CD14-positive monocyte (primary cell): ENCODE measurements at regions not wholly inside any gene's neighbourhood (a gene's known extent, or its start where the extent isn't known, plus 50 kb on each side); places are given as distances from the start of the nearest gene placed in this dataset.
"Not testable (repeated sequence)": the region's sequence is repeated elsewhere in the genome, so short reads cannot be mapped to it uniquely, and the experiment has no call there.

Experiments
- DNase-seq, 3 donors: peaks; one replicate each; pipeline ENCODE4 v3.0.0-alpha.2; 2011 to 2022
- H2AFZ ChIP-seq: 2 replicates; pipeline ENCODE4 v1.6.0; 2012; ENCODE audit warnings: mild to moderate bottlenecking, low read depth, low read length, inconsistent platforms; ENCODE audit not compliant: insufficient read depth, poor library complexity, severe bottlenecking
- H3K27ac ChIP-seq, 2 donors: 1 replicate in 1 of 2; 2 replicates in 1 of 2; pipeline ENCODE4 v1.5.1; 2012 to 2013; ENCODE audit warnings: low read length in 2 of 2, control low read depth in 1 of 2, inconsistent platforms in 1 of 2, low read depth in 1 of 2, mild to moderate bottlenecking in 1 of 2
- H3K27me3 ChIP-seq, 2 donors: one replicate each; pipeline versions ENCODE4 v1.6.0 to v1.6.1; 2011 to 2013; ENCODE audit warnings: low read length in 2 of 2; ENCODE audit not compliant: control insufficient read depth in 2 of 2, insufficient read depth in 2 of 2
- H3K36me3 ChIP-seq, 2 donors: replicated peaks in 1 of 2; 1 replicate in 1 of 2; 2 replicates in 1 of 2; pipeline versions ENCODE4 v1.5.1 to v1.6.1; 2012 to 2013; ENCODE audit warnings: low read length in 2 of 2, control low read depth in 1 of 2, inconsistent platforms in 1 of 2, mild to moderate bottlenecking in 1 of 2; ENCODE audit not compliant: insufficient read depth in 2 of 2, control insufficient read depth in 1 of 2
- H3K4me1 ChIP-seq, 2 donors: 1 replicate in 1 of 2; 2 replicates in 1 of 2; pipeline versions ENCODE4 v1.5.1 to v1.6.1; 2012 to 2013; ENCODE audit warnings: low read length in 2 of 2, control low read depth in 1 of 2, inconsistent platforms in 1 of 2, mild to moderate bottlenecking in 1 of 2, moderate library complexity in 1 of 2; ENCODE audit not compliant: insufficient read depth in 2 of 2, control insufficient read depth in 1 of 2
- H3K4me2 ChIP-seq: replicated peaks from 2 replicates; pipeline ENCODE3; 2012; ENCODE audit warnings: low read length, moderate library complexity, mild to moderate bottlenecking; ENCODE audit not compliant: poor library complexity, severe bottlenecking; ENCODE audit errors: extremely low read depth
- H3K4me3 ChIP-seq, 3 experiments: fragments of 200-600 bp in 1 of 3; sonication (generic) in 1 of 3; replicated peaks in 1 of 3; 1 replicate in 2 of 3; 2 replicates in 1 of 3; pipeline ENCODE4 v1.5.1; 2011 to 2013; ENCODE audit warnings: low read length in 3 of 3, mild to moderate bottlenecking in 3 of 3, control low read depth in 2 of 3, low read depth in 2 of 3, inconsistent platforms in 1 of 3, moderate library complexity in 1 of 3
- H3K79me2 ChIP-seq: 2 replicates; pipeline ENCODE4 v1.6.0; 2012; ENCODE audit warnings: mild to moderate bottlenecking, control low read depth, inconsistent platforms, low read length, moderate library complexity; ENCODE audit not compliant: insufficient read depth
- H3K9ac ChIP-seq: 2 replicates; pipeline ENCODE4 v1.6.0; 2017; ENCODE audit warnings: low read length, mild to moderate bottlenecking; ENCODE audit not compliant: insufficient read depth, poor library complexity, severe bottlenecking
- H3K9me3 ChIP-seq, 2 donors: replicated peaks in 1 of 2; 1 replicate in 1 of 2; 2 replicates in 1 of 2; pipeline versions ENCODE4 v1.5.1 to v1.6.1; 2012 to 2013; ENCODE audit warnings: low read length in 2 of 2, control low read depth in 1 of 2; ENCODE audit not compliant: control insufficient read depth in 1 of 2, insufficient read depth in 1 of 2
- H4K20me1 ChIP-seq: 2 replicates; pipeline ENCODE4 v1.6.0; 2012; ENCODE audit warnings: mild to moderate bottlenecking, low read length, control low read depth, moderate library complexity; ENCODE audit not compliant: insufficient read depth
- H3K27ac Mint-ChIP-seq, 7 donors: one replicate each; pipeline ENCODE4 v1.8.0; 2020; ENCODE audit warnings: mild to moderate bottlenecking in 7 of 7, mixed read lengths in 7 of 7, moderate library complexity in 6 of 7, inconsistent platforms in 2 of 7
- H3K27me3 Mint-ChIP-seq, 3 donors: one replicate each; pipeline ENCODE4 v1.8.0; 2021 to 2022; ENCODE audit warnings: low read depth in 3 of 3, mild to moderate bottlenecking in 3 of 3, mixed read lengths in 3 of 3, moderate library complexity in 3 of 3, inconsistent platforms in 1 of 3
- H3K36me3 Mint-ChIP-seq, 2 donors: one replicate each; pipeline ENCODE4 v1.8.0; 2020; ENCODE audit warnings: mixed read lengths in 2 of 2, inconsistent platforms in 1 of 2, mild to moderate bottlenecking in 1 of 2
- H3K4me1 Mint-ChIP-seq: one replicate; pipeline ENCODE4 v1.8.0; 2020; ENCODE audit warnings: mild to moderate bottlenecking, mixed read lengths
- H3K4me3 Mint-ChIP-seq, 2 donors: one replicate each; pipeline ENCODE4 v1.8.0; 2020; ENCODE audit warnings: mild to moderate bottlenecking in 2 of 2, mixed read lengths in 2 of 2, moderate library complexity in 1 of 2
- H3K9me3 Mint-ChIP-seq, 7 donors: one replicate each; pipeline ENCODE4 v1.8.0; 2020 to 2022; ENCODE audit warnings: mixed read lengths in 7 of 7, mild to moderate bottlenecking in 6 of 7, moderate library complexity in 6 of 7, inconsistent platforms in 2 of 7
- WGBS: methylation state at CpG from one replicate; pipeline ENCODE4 v1.1.5; 2013; ENCODE audit warnings: missing lambda C conversion rate; ENCODE audit not compliant: insufficient coverage; 5-methylcytosine and 5-hydroxymethylcytosine counted together
- intact Hi-C, 2 donors: fragments of 100-400 bp; cut with micrococcal nuclease; formaldehyde crosslinking; loops; one replicate each; pipeline versions ENCODE4 v1.15.0 to v1.15.1; 2023

DNA sequence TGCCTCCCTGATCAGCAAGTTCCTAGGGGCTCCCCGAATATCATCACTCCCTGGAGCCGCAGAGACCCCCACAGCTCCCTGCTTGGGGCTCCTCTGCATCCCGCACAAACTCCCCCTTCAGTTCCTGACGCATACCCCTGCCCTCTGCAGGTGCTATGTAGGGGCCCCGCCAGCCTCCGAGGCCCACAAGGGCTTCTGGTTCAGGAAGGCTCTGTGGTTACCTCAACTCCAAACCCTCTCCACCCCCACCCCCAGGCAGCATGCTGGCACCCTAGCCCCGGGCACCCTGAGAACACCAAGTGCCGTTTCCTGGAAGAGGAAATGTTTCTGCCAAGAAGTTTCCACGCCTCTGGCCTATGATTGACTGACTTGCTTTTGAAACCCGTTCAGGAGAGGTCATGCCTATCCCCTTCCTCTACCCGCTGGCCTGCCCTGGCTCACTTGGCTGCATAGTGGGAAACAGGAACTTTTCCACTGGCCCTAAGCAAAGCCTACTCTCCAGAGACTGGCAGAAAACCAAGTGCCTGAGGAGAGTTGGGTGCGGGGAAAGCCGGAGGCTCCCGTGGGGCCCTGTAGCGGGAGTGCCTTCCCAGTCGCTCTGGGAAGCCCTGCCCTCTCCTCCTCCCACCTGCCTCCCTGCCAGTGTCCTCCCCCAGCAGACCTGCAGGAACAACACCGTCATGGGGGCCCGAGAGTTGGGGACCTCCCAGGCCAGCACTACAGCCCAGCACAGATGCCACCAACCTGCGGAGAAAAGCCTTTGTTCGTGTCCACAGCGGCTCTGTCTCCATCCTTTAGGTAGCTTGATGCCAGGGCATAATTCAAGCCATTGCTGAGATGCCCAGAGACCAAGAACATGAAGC is 4084.2 kb upstream of the TPTE start:
- H3K36me3 ChIP-seq, H3K4me3 ChIP-seq, H3K79me2 ChIP-seq, H3K4me1 Mint-ChIP-seq, DNase-seq, H3K4me1 ChIP-seq, H3K27me3 ChIP-seq, H4K20me1 ChIP-seq, H3K9me3 ChIP-seq, H3K4me3 Mint-ChIP-seq, H3K9ac ChIP-seq, H3K9me3 Mint-ChIP-seq, H3K27me3 Mint-ChIP-seq, H3K36me3 Mint-ChIP-seq, intact Hi-C loops, H2AFZ ChIP-seq, H3K27ac ChIP-seq, H3K4me2 ChIP-seq: not testable (repeated sequence)
- peak overlapping the region in 1 of 7 donors; percentile 6 for H3K27ac Mint-ChIP-seq
- WGBS, result no CpG with 5 or more reads among the region's 21 CpGs

- H3K27ac ChIP-seq, H3K27ac Mint-ChIP-seq, H3K4me1 Mint-ChIP-seq, H3K9me3 ChIP-seq, H4K20me1 ChIP-seq, H3K4me3 Mint-ChIP-seq, H3K4me3 ChIP-seq, H3K4me2 ChIP-seq, intact Hi-C loops, H2AFZ ChIP-seq, H3K27me3 ChIP-seq, H3K9me3 Mint-ChIP-seq, H3K9ac ChIP-seq, H3K36me3 Mint-ChIP-seq, H3K27me3 Mint-ChIP-seq, H3K79me2 ChIP-seq, H3K36me3 ChIP-seq, H3K4me1 ChIP-seq, DNase-seq: not testable (repeated sequence)
- WGBS, result no CpG with 5 or more reads among the region's 7 CpGs
Measured at GRCh38 chr21:6437834-6438187, 4083.6 kb upstream of the TPTE start.

GRCh38 chr21:6439058-6439457 is 4082.3 kb upstream of the TPTE start:
- H3K27ac Mint-ChIP-seq, DNase-seq, H4K20me1 ChIP-seq, H3K79me2 ChIP-seq, H3K27me3 ChIP-seq, intact Hi-C loops, H3K36me3 Mint-ChIP-seq, H3K9ac ChIP-seq, H3K4me3 Mint-ChIP-seq, H3K4me1 ChIP-seq, H3K4me3 ChIP-seq, H3K27me3 Mint-ChIP-seq, H2AFZ ChIP-seq, H3K4me1 Mint-ChIP-seq, H3K9me3 Mint-ChIP-seq, H3K4me2 ChIP-seq, H3K9me3 ChIP-seq, H3K27ac ChIP-seq, H3K36me3 ChIP-seq: not testable (repeated sequence)
- WGBS, result no CpG with 5 or more reads among the region's 10 CpGs

- H3K9me3 ChIP-seq, H3K9me3 Mint-ChIP-seq, DNase-seq, H3K4me1 Mint-ChIP-seq, H3K36me3 Mint-ChIP-seq, H3K27me3 Mint-ChIP-seq, H3K4me3 Mint-ChIP-seq, H3K27ac Mint-ChIP-seq, H3K4me2 ChIP-seq, H3K4me3 ChIP-seq, H3K9ac ChIP-seq, H2AFZ ChIP-seq, H3K27me3 ChIP-seq, H3K4me1 ChIP-seq, H3K27ac ChIP-seq, intact Hi-C loops, H3K79me2 ChIP-seq, H3K36me3 ChIP-seq, H4K20me1 ChIP-seq: not testable (repeated sequence)
- no CpG with 5 or more reads among the region's 26 CpGs for WGBS
Measured at GRCh38 chr21:6454648-6455340, 4066.6 kb upstream of the TPTE start.
